Hypothalamus (tissue), 51 donors: ENCODE measurements at regions not wholly inside any gene's neighbourhood (a gene's known extent, or its start where the extent isn't known, plus 50 kb on each side); places are given as distances from the start of the nearest gene placed in this dataset.
"Not testable (repeated sequence)": the region's sequence is repeated elsewhere in the genome, so short reads cannot be mapped to it uniquely, and the experiment has no call there.

Source experiments
- DNase-seq, 51 donors: peaks; one replicate each; lab custom pipeline; 2025; lab: John Stamatoyannopoulos, UW

DNA sequence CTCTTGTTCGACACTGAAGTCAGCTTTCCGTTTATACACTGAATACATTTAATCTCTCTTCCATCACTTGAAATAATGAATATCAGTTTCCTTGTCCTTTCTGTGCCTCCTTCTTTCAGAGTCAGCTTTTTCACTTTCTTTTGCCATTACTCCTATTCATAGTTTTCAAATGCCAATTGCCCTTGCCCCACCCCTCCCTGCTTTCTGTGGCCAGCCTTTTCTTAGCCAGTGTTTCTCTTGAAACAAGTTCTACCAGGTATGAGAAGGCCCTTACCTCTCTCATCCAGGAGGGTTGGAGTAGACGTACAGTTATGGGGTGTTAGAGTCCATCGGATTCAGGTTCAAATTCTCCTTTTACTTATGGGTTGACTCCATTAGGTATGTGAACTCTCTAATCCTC, 574.7 kb upstream of the SEMA6A start:
- no peak for DNase-seq

DNA sequence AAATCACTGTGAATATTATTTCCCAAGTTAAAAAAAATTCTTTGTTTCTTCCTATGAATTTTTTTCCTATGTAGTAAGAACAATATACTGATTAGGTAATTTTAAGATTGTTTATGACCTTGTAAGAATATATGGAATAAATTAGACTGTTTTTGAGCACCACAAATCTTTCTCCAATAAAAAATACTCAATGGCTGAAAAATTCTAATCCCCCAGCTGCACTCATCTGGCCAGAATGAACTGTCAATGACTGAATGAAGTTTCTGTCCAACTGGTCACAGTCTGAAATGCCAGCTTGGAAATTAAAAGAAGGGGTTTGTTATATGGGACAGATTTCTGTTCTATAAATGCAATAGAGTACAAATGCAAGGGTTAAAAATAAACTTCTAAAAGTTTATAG, 569.5 kb upstream of the SEMA6A start:
- no peak for DNase-seq

DNA sequence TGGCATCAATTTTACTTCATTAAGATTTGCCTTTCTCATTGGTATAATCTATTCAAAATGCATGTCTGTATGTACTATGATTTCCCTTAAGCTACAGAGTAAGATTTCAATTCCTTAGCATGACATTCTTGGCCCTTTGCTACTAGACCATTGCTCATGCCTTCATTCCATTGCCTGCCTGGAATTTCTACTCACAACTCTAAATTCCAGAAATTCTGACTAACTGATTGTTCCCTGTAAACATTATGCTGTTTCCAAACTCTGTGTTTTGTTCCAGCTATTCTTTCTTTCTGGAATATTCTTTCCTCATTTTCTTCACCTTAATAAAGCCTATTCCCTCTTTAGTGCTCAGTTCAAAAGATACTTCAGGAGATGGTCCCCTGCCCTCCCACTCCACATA, 568.8 kb upstream of the SEMA6A start:
- no peak for DNase-seq

DNA sequence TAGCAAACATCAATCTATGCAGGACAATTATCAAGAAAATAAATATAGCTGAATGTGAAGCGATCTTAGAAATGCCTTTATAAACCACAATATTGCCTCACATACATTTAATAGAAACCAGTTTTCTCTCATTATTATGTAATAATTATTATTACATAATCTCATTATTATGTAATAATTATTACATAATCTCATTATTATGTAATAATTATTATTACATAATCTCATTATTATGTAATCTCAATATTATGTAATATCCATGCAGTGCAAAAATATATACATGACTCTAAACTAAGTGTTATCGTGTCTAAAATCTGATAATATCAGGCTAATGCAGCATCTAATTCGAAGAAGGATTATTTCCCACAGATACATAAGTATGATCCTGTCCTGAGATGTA, 563.9 kb upstream of the SEMA6A start:
- DNase-seq: no peak

DNA sequence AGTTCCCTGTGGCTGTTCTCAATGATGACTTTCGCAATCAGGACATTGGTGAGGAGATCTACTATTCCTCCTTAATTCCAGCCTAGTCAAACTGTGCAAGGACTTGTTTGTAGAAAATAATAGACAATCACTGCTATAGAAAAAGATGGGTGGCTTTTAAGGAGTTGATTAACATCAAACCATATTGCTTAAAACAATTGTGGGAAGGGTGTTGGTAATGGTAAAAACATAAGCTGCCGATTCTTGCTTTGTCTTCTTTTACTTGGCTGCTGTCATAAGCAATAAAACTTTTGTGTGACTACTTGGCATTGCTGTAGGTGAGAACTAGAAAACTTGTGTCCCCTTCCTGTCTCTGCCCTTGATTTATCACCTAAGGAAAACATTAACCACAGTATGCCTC, 561.2 kb upstream of the SEMA6A start:
- no peak for DNase-seq

DNA sequence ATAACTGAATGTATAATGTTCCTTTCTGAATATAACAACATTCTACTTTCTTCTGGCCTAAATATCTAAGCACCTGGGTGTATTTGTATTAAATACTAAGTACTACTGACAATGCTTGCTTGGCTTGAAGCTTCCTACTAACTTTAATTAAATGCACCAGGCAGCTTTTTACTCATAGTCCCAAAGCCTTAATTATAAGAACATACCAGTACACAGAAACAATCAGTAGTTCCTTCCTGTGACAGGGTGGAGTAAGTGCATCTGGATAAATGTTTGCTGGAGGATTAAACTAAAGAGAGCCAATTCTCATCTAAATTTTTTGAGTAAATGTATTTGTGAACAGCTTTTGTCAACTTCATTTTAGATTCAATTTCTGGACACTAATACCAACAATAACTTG, 558.6 kb upstream of the SEMA6A start:
- no peak for DNase-seq

DNA sequence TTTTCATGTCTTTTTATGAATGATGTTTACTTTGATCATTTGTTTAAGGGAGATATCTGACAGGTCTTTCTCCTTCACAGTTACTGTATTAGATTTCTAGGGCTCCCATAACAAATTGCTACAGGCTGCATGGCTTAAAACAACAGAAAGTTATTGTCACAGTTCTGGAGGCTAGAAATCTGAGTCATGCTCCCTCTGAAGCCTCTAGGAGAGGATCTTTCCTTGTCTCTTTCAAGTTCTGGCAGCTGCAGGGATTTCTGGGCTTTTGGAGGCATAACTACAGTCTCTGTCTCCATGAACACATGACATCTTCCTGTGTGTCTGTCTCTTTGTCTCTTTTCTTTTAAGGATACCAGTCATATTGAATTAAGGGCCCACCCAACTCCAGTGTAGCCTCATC, 557.3 kb upstream of the SEMA6A start:
- no peak for DNase-seq

DNA sequence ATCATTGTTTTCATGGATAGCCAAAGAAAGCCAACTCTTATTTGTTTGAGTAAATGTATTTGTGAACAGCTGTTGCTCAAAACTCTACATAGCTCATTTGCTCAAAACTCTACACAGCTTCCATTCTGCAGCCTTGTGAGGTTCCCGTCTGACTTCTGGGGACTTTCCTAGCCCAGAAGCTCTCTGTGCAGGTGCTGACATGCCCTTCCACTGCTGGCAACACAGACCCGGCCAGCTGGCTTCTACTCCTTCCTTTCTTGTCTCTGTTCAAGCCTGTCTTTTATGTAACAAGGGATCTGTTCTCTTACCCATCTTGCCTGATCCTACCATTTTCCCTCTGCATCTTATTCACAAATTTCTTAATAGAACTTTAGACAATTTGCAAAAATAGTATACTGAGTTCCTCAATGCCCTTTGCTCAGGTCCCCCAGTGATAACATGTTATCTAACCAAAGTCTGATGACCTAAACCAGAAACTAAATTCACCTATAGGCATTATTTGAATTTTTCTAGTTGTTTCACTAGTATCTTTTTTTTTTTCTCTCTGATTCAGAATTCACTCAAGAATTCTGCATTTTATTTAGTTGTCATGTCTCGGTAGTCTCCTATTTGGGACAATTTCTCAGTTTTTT, 556.5 kb upstream of the SEMA6A start:
- no peak for DNase-seq

DNA sequence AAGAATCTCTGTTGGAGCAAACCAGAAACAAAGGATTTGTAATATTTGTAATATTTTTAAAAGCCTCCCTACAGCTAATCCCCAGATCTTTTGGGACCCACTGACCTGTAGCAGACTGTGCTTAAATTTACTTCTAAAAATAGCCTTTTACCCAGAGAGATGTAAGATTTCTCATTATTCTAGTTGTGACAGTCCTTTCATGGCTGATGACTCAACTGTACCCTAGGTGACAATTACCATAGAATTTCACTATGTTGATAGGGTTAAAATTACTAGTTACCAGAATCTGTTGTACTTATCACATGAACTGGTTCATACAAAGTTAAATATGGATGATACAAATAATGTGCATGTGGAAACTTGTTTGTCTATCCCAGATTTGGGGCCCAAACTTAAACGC, 543.9 kb upstream of the SEMA6A start:
- DNase-seq: no peak

DNA sequence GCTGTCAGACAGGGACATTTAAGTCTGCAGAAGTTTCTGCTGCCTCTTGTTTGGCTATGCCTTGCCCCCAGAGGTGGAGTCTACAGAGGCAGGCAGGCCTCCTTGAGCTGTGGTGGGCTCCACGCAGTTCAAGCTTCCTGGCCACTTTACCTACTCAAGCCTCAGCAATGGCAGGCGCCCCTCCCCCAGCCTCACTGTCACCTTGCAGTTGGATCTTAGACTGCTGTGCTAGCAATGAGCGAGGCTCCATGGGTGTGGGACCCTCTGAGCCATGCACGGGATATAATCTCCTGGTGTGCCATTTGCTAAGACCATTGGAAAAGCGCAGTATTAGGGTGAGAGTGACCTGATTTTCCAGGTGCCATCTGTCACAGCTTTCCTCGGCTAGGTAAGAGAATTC, 542.7 kb upstream of the SEMA6A start:
- DNase-seq: not testable (repeated sequence)

DNA sequence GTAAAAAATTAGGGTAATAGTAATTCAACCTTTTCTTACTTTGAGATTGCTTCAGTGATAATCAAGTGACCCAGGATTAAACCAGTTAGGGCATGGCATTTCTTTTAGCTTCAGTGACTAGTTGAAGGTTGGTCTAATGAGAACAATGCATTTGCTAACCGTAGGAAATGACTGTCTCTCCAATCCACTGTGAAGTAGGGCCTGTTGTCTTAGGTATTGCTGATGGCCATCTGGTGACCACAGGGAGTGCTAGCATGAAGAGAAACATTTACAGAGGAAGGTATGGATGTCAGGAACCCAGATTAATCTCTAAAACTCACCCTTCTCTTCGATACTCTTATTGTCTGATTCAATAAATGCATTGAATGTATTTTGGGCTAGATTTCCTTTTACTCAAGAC, 535.9 kb upstream of the SEMA6A start:
- DNase-seq: no peak

DNA sequence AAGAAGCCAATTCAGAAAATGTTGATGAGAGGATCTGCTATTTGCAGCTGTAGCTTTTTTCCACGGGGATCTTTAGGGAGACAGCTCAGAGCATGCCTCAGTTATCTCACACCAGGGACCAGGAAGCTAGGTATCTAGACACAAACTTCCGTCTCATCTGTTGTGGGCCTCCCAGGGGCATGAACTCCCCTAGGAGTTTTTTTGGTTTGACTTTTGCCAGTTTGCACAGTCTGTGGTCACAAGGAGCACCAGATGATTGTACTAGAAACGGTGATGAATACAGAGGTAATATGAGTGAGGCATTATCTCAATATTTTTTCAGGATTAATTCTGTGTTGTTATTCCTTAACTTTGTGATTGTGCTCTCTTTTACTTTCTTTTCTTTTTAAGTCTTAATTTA, 533.2 kb upstream of the SEMA6A start:
- no peak for DNase-seq

DNA sequence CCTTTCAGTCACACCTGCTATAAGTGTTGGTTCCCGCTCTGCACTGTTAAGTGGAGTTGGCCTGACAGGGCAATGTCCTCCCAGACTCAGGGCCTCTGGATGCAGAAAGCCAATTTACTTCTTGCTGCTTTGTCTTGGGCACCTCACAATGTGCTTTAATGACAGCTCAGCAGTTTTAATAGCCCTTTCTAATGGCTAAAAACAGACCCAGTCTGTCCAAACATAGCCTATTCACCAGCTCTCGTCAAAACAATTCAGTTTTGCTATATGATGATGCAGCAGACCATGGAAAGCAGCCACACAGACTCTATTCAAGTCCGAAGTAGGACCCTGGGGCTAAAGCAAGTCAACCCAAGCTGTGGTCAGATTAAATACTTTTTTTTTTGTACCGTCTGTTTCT, 529.1 kb upstream of the SEMA6A start:
- peak in 1 of 51 donors; percentile 0 for DNase-seq

DNA sequence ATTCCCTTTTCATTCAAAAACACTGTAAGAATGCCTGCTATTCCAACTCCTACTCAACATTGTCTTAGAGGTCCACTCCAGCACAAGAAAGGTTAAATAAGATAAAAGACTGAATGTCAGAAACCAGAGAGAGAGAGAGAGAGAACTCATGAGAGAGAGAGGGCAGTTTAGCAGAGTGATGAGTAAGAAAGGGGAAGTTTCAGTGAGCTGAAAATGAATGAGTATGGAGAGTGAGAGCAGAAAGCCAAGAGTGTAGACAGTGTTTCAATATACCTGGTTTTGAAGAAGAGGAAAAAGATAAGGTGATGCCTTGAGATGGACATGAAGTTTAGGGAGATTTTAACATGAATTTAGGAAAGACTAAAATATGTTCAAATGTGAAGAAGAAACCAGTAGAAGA, 528.0 kb upstream of the SEMA6A start:
- DNase-seq: no peak

DNA sequence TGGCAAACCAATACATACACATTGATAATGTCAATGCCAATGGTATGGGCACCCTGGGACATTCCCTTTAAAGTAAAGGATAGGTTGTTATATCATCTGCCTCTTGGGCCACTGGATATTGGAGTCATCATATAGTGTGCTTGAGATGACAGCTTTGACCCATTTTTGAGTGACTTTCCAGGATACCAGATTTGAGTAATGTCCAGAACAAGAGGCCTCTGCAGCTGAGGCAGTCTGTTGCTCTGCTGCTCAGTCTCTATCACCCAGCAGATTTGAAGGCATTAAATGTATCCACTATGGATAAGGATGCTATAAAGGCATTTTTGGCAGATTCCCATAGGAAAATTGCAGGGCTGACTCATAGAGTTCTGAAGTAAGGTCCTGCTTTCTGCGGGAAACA, 525.6 kb upstream of the SEMA6A start:
- no peak for DNase-seq

DNA sequence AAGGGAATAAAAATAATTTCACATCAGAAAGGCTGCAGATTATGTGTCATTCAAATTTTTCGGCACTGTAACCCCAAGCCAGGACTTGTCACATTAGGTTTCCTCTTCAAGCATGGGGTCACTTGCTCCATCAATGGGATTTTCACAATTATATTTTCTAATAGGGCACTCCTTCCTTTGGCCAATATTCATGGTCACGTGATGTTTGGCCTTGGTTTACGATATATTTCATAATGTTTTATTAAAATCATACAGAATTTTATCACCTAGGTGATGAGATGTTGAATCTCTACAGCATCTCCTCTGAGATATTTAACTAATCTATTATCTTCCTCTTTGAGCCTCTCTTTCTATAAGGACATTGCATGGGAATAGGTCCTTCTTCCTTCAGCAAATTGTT, 523.5 kb upstream of the SEMA6A start:
- no peak for DNase-seq

DNA sequence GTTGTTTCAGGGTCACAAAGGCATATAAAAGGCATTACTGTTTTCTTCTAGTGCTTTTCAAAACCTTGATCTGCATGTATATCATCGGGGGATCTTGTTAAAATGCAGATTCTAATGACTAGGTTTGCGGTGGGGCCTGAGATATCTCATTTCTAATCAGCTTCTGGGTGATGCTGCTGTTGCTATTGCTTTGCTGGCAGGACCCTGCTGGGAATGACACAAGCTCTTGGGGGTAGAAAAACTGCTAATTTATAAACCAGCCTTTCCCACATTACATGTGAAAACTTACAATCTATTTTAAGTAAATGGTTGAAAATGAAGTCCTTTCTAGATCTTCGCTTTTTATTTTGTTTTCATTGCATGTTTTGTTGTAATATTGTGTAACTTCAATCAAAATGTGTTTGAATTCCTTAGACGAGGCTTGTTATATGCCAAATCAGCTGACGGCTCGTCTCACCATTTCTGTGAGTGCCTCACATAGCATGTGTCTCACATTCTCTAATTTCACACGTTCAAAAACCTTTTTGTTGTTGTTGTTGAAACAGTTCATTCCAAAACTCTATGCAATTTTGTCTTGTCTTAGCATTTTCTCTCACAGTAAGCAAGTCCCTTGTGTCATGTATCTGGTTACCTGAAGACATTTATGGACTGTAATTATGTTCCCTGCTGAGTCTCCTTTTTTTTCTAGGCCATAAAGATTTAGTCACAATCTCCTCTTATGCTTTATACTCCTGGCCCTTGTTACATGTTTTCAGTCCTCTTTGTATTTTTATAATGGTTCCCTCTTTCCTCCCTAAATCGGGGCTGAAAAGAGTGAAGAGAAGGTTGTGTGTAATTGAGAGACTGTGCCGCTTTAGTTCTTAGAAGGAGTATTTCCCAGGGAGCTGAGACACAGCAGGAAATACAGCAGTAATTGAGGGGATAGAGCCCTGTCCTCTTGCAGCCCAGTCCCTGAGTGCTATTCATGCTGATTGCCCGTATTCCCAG, 521.0 kb upstream of the SEMA6A start:
- no peak for DNase-seq

DNA sequence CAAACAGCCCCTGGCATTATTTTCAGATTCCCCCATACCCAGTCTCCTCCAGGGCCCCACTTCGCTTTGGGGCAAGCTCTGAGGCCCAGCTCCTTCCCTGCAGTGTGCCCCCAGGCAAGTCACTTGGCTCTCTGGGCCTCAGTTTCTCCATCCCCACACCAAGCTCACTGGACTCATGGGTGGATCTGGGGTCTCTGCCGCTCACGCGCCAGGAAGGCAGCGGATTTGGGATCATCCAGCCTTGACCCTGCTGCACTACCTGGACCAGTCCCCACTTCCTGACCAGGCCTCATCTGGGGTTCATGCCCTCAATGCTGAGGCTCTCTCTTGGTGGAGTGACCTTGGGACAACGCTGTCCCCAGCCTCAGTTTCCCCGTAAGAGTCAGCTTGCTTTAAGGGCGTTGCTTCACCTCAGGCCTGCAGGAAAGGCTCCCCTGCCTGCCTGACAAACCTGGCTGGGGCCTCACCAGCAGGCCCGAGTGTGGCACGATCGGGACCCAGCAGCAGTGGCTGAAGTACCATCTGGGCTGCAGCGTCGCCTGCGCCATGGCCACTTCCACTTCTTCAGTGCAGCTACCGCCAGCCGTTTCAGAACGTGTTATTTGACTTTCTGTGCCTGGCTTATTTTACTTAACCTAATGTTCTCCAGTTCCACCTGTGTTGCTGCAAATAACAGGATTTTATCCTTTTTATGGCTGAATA, 519.6 kb upstream of the SEMA6A start:
- no peak for DNase-seq

DNA sequence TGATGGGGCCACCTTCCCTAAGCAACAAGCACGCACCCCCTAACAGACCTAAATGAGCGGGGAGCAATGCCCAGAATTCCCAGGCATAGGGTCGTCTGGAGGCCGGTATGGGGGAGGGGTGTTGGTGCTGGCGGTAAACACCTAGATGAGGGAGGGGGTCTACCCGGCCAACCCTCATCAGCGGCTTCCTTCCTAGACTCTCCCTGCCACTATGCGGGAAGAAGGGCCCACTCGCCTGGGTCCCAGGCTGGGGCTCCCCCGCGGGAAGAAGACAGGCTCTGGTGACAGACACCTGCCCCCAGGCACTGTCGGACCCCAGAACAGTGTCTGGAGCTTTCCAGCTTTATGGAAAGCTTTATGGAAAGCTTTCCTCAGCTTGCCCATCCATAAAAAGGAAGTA, 519.0 kb upstream of the SEMA6A start:
- no peak for DNase-seq

DNA sequence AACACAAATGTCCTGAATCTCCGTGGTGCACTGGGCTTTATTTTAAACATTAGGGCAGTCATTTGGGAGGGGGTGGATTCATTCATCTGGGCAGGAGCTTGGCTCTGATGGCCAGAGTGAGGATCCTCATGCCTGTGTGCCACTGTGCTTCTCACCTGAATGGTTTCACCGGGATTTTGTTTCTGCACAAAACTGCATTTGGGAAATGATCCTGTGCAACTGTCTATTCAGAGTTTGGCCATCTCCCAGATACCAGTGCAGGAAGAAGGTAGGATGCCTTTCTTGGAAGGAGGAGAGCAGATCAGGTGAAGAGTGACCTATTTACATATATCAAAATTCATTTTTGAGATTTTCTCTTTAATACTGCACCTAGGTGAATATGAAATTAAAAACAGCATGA, 514.4 kb upstream of the SEMA6A start:
- DNase-seq: no peak

DNA sequence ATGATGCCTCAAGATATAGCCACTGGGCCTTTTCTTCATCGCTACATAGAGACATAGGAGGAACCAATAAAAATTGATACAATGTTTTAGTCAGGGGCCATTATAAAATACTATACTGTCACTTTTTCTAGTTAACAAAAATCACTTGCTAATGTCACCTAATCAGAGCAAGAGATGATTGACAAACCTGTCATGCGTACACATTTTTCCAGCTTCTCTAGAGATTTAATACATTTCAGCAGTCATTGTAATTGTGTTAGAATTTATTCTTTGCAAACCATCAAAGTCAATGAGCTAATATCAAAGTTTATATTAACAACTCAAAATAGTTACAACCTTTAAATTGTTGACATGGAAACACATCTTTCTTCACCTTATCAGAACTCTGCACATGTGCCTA, 513.6 kb upstream of the SEMA6A start:
- DNase-seq: no peak

DNA sequence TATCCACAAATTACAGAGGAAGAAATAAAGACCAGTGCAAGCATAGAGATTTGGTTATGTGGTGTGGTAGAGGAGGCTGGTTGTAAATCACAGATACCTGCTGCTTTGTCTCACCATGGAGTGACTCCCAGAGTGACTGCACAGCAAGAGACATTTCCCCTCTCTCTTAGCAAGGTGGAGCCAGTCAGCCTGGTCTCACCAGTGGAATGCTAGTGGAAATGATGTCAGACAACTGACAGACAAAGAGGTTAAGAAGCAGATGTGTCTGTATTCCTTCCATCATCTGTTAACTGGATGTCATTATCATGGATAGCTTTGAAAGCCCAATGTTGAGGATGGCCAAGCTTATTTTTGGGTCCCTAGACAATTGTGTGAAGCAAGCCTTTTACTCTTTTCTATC, 509.4 kb upstream of the SEMA6A start:
- peak in 4 of 51 donors; percentile 0 to 19 (median 4) for DNase-seq
